HCT116 (cell line): ENCODE measurements at regions not wholly inside any gene's neighbourhood (a gene's known extent, or its start where the extent isn't known, plus 50 kb on each side); places are given as distances from the start of the nearest gene placed in this dataset.

ENCODE experiments used
- ATAC-seq: fragments of 200-7000 bp; cut with Tn5 transposase; 2 replicates; pipeline ENCODE4 v1.9.1; 2020; ENCODE audit warnings: mild to moderate bottlenecking, moderate library complexity
- BruUV-seq: library from RNA; stranded (reverse); fragments of 400-500 nt; replicated peaks from 2 replicates; lab custom pipeline; 2021; lab: Mats Ljungman, UMichigan
- CTCF ChIA-PET: fragments of 300-600 bp; sonication (Branson Sonifier 250); formaldehyde crosslinking; loops from one replicate; lab custom pipeline; 2021; ENCODE audit warnings: antibody characterized with exemption; lab: Charles Lee
- POLR2A ChIA-PET: fragments of 300-600, 350-600 bp; sonication (Branson Sonifier 250); formaldehyde crosslinking; loops from one replicate; lab custom pipeline; 2021; ENCODE audit warnings: antibody characterized with exemption; lab: Charles Lee
- RAD21 ChIA-PET, 2 experiments: fragments of 300-600 bp; sonication (Branson Sonifier 250); formaldehyde crosslinking; loops; one replicate each; lab custom pipeline; 2023; ENCODE audit warnings: low total read pairs in 2 of 2; ENCODE audit not compliant: uncharacterized antibody in 2 of 2, unreplicated experiment in 2 of 2, low non-redundant PET in 1 of 2; lab: Charles Lee
- DNase-seq: peaks from one replicate; pipeline ENCODE4 v3.0.0-alpha.2; 2010; ENCODE audit warnings: low read depth, low spot score
- H2AFZ ChIP-seq: fragments of 200-600 bp; shearing (Covaris generic), sonication (generic); 2 replicates; pipeline ENCODE4 v1.6.1; 2017; ENCODE audit warnings: low read depth, mixed run types, mixed read lengths, antibody characterized with exemption, low read length; ENCODE audit not compliant: poor library complexity, severe bottlenecking
- H3K27ac ChIP-seq: 2 replicates; pipeline ENCODE4 v1.5.1; 2012; ENCODE audit warnings: low read depth, low read length
- H3K27me3 ChIP-seq: fragments of 200-600 bp; sonication (generic); 2 replicates; pipeline ENCODE4 v1.6.1; 2016; ENCODE audit warnings: mixed run types, low read length, mixed read lengths; ENCODE audit not compliant: insufficient read depth
- H3K36me3 ChIP-seq, 2 experiments: fragments of 200-500 bp in 1 of 2; fragments of 200-600 bp in 1 of 2; sonication (Bioruptor generic) in 1 of 2; sonication (generic) in 1 of 2; 2 replicates each; pipeline versions ENCODE4 v1.5.1 to v1.6.1; 2014 to 2016; ENCODE audit warnings: low read length in 2 of 2, inconsistent platforms in 1 of 2, mixed read lengths in 1 of 2, mixed run types in 1 of 2; ENCODE audit not compliant: insufficient read depth in 2 of 2, control insufficient read depth in 1 of 2
- H3K4me1 ChIP-seq, 2 experiments: fragments of 200-600 bp in 1 of 2; sonication (generic) in 1 of 2; 2 replicates each; pipeline versions ENCODE4 v1.5.1 to v1.6.1; 2012 to 2017; ENCODE audit warnings: low read length in 2 of 2, inconsistent platforms in 1 of 2, mild to moderate bottlenecking in 1 of 2, mixed read lengths in 1 of 2, mixed run types in 1 of 2, moderate library complexity in 1 of 2; ENCODE audit not compliant: insufficient read depth in 2 of 2, control insufficient read depth in 1 of 2
- H3K4me2 ChIP-seq: fragments of 200-600 bp; sonication (generic); 2 replicates; pipeline ENCODE4 v1.6.1; 2017; ENCODE audit warnings: mixed run types, low read length, mixed read lengths
- H3K4me3 ChIP-seq, 2 experiments: fragments of 200-600 bp in 1 of 2; sonication (generic) in 1 of 2; replicated peaks in 1 of 2; 2 replicates each; pipeline ENCODE4 v1.5.1; 2011 to 2016; ENCODE audit warnings: low read length in 2 of 2, control low read depth in 1 of 2, low read depth in 1 of 2, mild to moderate bottlenecking in 1 of 2, mixed read lengths in 1 of 2, mixed run types in 1 of 2
- H3K79me2 ChIP-seq: fragments of 200-600 bp; sonication (generic); 2 replicates; pipeline ENCODE4 v1.6.1; 2017; ENCODE audit warnings: mild to moderate bottlenecking, mixed run types, low read length, moderate library complexity, mixed read lengths; ENCODE audit not compliant: insufficient read depth
- H3K9ac ChIP-seq: fragments of 200-600 bp; sonication (generic); 2 replicates; pipeline ENCODE4 v1.6.1; 2016; ENCODE audit warnings: low read length, mixed read lengths
- H3K9me2 ChIP-seq: fragments of 200-600 bp; sonication (generic), shearing (Covaris generic); 2 replicates; pipeline ENCODE4 v1.6.1; 2017; ENCODE audit warnings: mixed run types, mild to moderate bottlenecking, moderate library complexity; ENCODE audit not compliant: insufficient read depth
- H3K9me3 ChIP-seq, 2 experiments: fragments of 200-500 bp in 1 of 2; fragments of 200-600 bp in 1 of 2; sonication (Bioruptor generic) in 1 of 2; sonication (generic) in 1 of 2; 2 replicates each; pipeline ENCODE4 v1.6.1; 2014 to 2017; ENCODE audit warnings: low read length in 2 of 2, mixed read lengths in 2 of 2, inconsistent platforms in 1 of 2, low read depth in 1 of 2, mild to moderate bottlenecking in 1 of 2, mixed run types in 1 of 2, moderate library complexity in 1 of 2; ENCODE audit not compliant: control insufficient read depth in 1 of 2, insufficient read depth in 1 of 2
- H4K20me1 ChIP-seq: fragments of 200-600 bp; sonication (generic), shearing (Covaris generic); 2 replicates; pipeline ENCODE4 v1.6.1; 2017; ENCODE audit warnings: mixed run types, mild to moderate bottlenecking, moderate library complexity; ENCODE audit not compliant: insufficient read depth
- CBX3 ChIP-seq: IDR thresholded peaks from 2 replicates; pipeline ENCODE4 v1.6.1; 2012; ENCODE audit warnings: low read depth
- CEBPB ChIP-seq: IDR thresholded peaks from 2 replicates; pipeline ENCODE4 v1.6.1; 2012; ENCODE audit warnings: low read depth
- ELF1 ChIP-seq: IDR thresholded peaks from 2 replicates; pipeline ENCODE4 v1.6.1; 2012; ENCODE audit warnings: low read depth, borderline replicate concordance
- POLR2A ChIP-seq: IDR thresholded peaks from 2 replicates; pipeline ENCODE4 v1.7.0; 2011; ENCODE audit warnings: borderline replicate concordance; ENCODE audit not compliant: insufficient read depth, insufficient read length; ENCODE audit errors: extremely low read depth
- POLR2AphosphoS5 ChIP-seq: IDR thresholded peaks from 2 replicates; pipeline ENCODE4 v1.6.1; 2011; ENCODE audit warnings: mild to moderate bottlenecking, low read depth, low read length, moderate library complexity
- RAD21 ChIP-seq: IDR thresholded peaks from 2 replicates; pipeline ENCODE4 v1.6.1; 2012; ENCODE audit warnings: low read depth, mild to moderate bottlenecking
- SIN3A ChIP-seq: IDR thresholded peaks from 2 replicates; pipeline ENCODE4 v1.6.1; 2012; ENCODE audit warnings: low read depth
- TCF7L2 ChIP-seq: IDR thresholded peaks from 2 replicates; pipeline ENCODE4 v1.7.0; 2011; ENCODE audit warnings: borderline replicate concordance, inconsistent platforms; ENCODE audit not compliant: insufficient read depth, insufficient read length; ENCODE audit errors: extremely low read depth
- ZFX ChIP-seq: fragments of 450-650 bp; IDR thresholded peaks from 2 replicates; pipeline ENCODE4 v1.6.1; 2017
- ZNF274 ChIP-seq: fragments of 200-500 bp; sonication (Bioruptor generic); IDR thresholded peaks from 2 replicates; pipeline ENCODE4 v1.6.1; 2014; ENCODE audit warnings: mild to moderate bottlenecking, low read depth, low read length, inconsistent platforms
- intact Hi-C: fragments of 100-400 bp; cut with micrococcal nuclease; formaldehyde crosslinking; loops from 2 replicates; pipeline ENCODE4 v1.10.0; 2022
- TF ChIP-seq, protein P1 (sequence below), 3 experiments: fragments of 200-600 bp in 1 of 3; sonication (generic) in 1 of 3; IDR thresholded peaks in 2 of 3; conservative IDR thresholded peaks in 1 of 3; 2 replicates each; pipeline ENCODE4 v1.5.1; 2012 to 2017; ENCODE audit warnings: low read depth in 2 of 3, low read length in 2 of 3, antibody characterized with exemption in 1 of 3, borderline replicate concordance in 1 of 3, control low read depth in 1 of 3, mild to moderate bottlenecking in 1 of 3, mixed read lengths in 1 of 3, mixed run types in 1 of 3, moderate library complexity in 1 of 3; ENCODE audit not compliant: insufficient read depth in 1 of 3
- TF ChIP-seq, protein P2 (sequence below): IDR thresholded peaks from 2 replicates; pipeline ENCODE4 v1.6.1; 2012
- TF ChIP-seq, protein P3 (sequence below): IDR thresholded peaks from 2 replicates; pipeline ENCODE4 v1.6.1; 2012; ENCODE audit warnings: low read depth
- TF ChIP-seq, protein P4 (sequence below): IDR thresholded peaks from 2 replicates; pipeline ENCODE4 v1.6.1; 2011; ENCODE audit warnings: mild to moderate bottlenecking, low read length, moderate library complexity; ENCODE audit not compliant: insufficient replicate concordance; ENCODE audit errors: extremely low read depth

DNA sequence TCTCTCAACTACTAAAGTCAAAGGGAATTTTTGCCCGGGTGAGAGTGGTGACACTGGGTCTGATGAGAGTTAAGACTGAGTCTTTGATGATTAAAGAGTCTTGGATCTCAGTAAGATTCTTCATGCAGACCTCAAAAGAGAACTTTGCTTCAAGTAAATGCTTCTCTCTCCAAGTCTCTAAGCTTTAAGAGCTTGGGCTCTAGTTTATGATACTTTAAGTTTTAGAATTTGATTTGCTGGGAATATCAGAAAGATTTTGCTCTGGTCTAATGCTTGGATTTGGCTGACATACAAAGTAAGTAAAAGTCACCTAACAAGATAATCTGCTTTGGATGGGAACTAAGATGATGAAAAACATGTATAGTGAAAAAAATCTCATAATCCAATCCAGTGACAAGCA, 566.3 kb downstream of the MAT2B start (continued):
- TF ChIP-seq, protein P1, sequence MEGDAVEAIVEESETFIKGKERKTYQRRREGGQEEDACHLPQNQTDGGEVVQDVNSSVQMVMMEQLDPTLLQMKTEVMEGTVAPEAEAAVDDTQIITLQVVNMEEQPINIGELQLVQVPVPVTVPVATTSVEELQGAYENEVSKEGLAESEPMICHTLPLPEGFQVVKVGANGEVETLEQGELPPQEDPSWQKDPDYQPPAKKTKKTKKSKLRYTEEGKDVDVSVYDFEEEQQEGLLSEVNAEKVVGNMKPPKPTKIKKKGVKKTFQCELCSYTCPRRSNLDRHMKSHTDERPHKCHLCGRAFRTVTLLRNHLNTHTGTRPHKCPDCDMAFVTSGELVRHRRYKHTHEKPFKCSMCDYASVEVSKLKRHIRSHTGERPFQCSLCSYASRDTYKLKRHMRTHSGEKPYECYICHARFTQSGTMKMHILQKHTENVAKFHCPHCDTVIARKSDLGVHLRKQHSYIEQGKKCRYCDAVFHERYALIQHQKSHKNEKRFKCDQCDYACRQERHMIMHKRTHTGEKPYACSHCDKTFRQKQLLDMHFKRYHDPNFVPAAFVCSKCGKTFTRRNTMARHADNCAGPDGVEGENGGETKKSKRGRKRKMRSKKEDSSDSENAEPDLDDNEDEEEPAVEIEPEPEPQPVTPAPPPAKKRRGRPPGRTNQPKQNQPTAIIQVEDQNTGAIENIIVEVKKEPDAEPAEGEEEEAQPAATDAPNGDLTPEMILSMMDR (IDR thresholded peaks at IDR 0.05 in 2 of 3, conservative IDR thresholded peaks at IDR 0.05 in 1 of 3; ENCODE audit: borderline replicate concordance in 1 of 3, insufficient read depth in 1 of 3, low read depth in 2 of 3, low read length in 2 of 3): no peak
- TF ChIP-seq ZFX: no peak
- TF ChIP-seq ZNF274: no peak
- no peak for TF ChIP-seq CBX3
- no peak for TF ChIP-seq ELF1

DNA sequence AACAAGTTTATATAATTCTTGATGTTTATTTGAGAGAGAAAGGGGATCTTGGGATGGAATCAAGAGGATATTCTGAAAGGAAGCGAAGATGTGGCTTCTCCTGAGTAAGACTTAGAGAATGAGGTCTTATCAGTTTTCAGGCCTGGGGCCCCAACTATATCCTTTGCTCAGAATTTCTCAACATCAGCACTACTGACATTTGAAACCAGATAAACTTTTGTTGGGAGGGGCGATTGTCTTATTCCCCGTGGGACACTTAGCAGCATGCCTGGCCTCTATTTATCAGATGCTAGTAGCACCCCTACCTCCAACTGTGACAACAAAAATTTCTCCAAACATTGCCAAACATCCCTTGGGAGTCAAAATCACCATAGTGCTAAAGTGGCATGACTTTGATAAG, 567.7 kb downstream of the MAT2B start:
- Histone ChIP-seq H3K27me3 (no peaks in the 10 kb centered on the region), H3K4me1 (no peaks in the 10 kb centered on the region), H4K20me1 (no peaks in the 10 kb centered on the region), H3K4me3 (no peak overlapping the region), H3K79me2 (no peaks in the 10 kb centered on the region), H2AFZ (no peak overlapping the region), H3K36me3 (no peaks in the 10 kb centered on the region), H3K4me2 (no peak overlapping the region), H3K9me3 (peaks cover 4 to 5% of the 10 kb centered on the region in 2 experiments; a peak in 2 of 4 replicates), H3K9me2 (no peaks in the 10 kb centered on the region), H3K27ac (no peak overlapping the region), H3K9ac (no peak overlapping the region)
- no peak for DNase-seq
- BruUV-seq: no TSS peak
- POLR2A ChIA-PET: no interaction called here
- intact Hi-C loops: no loop called here
- ATAC-seq: no peak
- CTCF ChIA-PET: no interaction called here
- RAD21 ChIA-PET: no interaction called here
- TF ChIP-seq RAD21 (no peak), ZFX (no peak), POLR2A (no peak), TCF7L2 (no peak), CBX3 (no peak), ELF1 (no peak), POLR2AphosphoS5 (no peak), CEBPB (no peak), SIN3A (no peak)
- TF ChIP-seq, protein P2, sequence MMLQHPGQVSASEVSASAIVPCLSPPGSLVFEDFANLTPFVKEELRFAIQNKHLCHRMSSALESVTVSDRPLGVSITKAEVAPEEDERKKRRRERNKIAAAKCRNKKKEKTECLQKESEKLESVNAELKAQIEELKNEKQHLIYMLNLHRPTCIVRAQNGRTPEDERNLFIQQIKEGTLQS: no peak
- TF ChIP-seq, protein P3, sequence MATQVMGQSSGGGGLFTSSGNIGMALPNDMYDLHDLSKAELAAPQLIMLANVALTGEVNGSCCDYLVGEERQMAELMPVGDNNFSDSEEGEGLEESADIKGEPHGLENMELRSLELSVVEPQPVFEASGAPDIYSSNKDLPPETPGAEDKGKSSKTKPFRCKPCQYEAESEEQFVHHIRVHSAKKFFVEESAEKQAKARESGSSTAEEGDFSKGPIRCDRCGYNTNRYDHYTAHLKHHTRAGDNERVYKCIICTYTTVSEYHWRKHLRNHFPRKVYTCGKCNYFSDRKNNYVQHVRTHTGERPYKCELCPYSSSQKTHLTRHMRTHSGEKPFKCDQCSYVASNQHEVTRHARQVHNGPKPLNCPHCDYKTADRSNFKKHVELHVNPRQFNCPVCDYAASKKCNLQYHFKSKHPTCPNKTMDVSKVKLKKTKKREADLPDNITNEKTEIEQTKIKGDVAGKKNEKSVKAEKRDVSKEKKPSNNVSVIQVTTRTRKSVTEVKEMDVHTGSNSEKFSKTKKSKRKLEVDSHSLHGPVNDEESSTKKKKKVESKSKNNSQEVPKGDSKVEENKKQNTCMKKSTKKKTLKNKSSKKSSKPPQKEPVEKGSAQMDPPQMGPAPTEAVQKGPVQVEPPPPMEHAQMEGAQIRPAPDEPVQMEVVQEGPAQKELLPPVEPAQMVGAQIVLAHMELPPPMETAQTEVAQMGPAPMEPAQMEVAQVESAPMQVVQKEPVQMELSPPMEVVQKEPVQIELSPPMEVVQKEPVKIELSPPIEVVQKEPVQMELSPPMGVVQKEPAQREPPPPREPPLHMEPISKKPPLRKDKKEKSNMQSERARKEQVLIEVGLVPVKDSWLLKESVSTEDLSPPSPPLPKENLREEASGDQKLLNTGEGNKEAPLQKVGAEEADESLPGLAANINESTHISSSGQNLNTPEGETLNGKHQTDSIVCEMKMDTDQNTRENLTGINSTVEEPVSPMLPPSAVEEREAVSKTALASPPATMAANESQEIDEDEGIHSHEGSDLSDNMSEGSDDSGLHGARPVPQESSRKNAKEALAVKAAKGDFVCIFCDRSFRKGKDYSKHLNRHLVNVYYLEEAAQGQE: no peak
- TF ChIP-seq, protein P4, sequence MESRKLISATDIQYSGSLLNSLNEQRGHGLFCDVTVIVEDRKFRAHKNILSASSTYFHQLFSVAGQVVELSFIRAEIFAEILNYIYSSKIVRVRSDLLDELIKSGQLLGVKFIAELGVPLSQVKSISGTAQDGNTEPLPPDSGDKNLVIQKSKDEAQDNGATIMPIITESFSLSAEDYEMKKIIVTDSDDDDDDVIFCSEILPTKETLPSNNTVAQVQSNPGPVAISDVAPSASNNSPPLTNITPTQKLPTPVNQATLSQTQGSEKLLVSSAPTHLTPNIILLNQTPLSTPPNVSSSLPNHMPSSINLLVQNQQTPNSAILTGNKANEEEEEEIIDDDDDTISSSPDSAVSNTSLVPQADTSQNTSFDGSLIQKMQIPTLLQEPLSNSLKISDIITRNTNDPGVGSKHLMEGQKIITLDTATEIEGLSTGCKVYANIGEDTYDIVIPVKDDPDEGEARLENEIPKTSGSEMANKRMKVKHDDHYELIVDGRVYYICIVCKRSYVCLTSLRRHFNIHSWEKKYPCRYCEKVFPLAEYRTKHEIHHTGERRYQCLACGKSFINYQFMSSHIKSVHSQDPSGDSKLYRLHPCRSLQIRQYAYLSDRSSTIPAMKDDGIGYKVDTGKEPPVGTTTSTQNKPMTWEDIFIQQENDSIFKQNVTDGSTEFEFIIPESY: no peak
